AG04449 (cell line): ENCODE measurements at regions not wholly inside any gene's neighbourhood (a gene's known extent, or its start where the extent isn't known, plus 50 kb on each side); places are given as distances from the start of the nearest gene placed in this dataset.

ENCODE experiments used
- CTCF ChIA-PET: fragments of 350-600 bp; formaldehyde crosslinking; extraction: SDS; loops from one replicate; lab custom pipeline; 2021; ENCODE audit warnings: antibody characterized with exemption; lab: Yijun Ruan, JAX
- POLR2A ChIA-PET: fragments of 400-600, 350-600 bp; formaldehyde crosslinking; extraction: SDS; loops from one replicate; lab custom pipeline; 2020; ENCODE audit warnings: antibody characterized with exemption, inconsistent platforms; lab: Yijun Ruan, JAX
- DNase-seq: peaks from one replicate; pipeline ENCODE4 v3.0.0-alpha.2; 2010; ENCODE audit warnings: low read depth, low spot score
- H3K4me3 ChIP-seq: 2 replicates; pipeline ENCODE4 v1.5.1; 2011; ENCODE audit warnings: low read depth, mild to moderate bottlenecking, control low read depth, low read length
- TF ChIP-seq, protein P1 (sequence below): IDR thresholded peaks from one replicate; pipeline ENCODE4 v1.5.1; 2011; ENCODE audit warnings: mild to moderate bottlenecking, moderate library complexity, low read length, control low read depth, inconsistent platforms; ENCODE audit not compliant: insufficient read depth; ENCODE audit errors: missing control alignments

DNA sequence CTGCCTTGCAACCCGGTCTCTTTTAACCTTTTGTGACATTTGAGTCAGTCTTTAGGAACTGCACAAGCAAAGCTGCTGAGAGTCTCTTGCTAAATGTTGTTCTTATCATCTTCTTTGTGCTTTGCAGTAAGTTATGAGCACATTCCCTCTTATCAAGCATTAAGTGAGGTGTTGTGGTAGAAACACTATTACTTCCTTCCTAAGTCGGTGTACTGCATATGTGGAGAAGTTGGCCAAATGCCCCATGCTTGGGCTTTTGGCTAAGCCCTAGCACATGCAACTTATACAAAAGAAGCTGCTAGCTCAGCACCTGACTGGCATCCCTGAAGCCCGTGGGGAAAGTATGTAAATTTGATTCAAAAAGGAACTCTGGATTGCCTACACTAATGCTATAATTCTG, 136.5 kb upstream of the RBMS3 start:
- no peak overlapping the region for H3K4me3 ChIP-seq
- TF ChIP-seq, protein P1, sequence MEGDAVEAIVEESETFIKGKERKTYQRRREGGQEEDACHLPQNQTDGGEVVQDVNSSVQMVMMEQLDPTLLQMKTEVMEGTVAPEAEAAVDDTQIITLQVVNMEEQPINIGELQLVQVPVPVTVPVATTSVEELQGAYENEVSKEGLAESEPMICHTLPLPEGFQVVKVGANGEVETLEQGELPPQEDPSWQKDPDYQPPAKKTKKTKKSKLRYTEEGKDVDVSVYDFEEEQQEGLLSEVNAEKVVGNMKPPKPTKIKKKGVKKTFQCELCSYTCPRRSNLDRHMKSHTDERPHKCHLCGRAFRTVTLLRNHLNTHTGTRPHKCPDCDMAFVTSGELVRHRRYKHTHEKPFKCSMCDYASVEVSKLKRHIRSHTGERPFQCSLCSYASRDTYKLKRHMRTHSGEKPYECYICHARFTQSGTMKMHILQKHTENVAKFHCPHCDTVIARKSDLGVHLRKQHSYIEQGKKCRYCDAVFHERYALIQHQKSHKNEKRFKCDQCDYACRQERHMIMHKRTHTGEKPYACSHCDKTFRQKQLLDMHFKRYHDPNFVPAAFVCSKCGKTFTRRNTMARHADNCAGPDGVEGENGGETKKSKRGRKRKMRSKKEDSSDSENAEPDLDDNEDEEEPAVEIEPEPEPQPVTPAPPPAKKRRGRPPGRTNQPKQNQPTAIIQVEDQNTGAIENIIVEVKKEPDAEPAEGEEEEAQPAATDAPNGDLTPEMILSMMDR, result no peak
- no peak for DNase-seq
- CTCF ChIA-PET, result interaction anchor here (1.0 to 1.6 kb wide), 4 partner anchors 10 to 551 kb away, joined by 3 to 6 read pairs (median 4); partner anchors contain the start of gene RBMS3
- POLR2A ChIA-PET, result no interaction called here

DNA sequence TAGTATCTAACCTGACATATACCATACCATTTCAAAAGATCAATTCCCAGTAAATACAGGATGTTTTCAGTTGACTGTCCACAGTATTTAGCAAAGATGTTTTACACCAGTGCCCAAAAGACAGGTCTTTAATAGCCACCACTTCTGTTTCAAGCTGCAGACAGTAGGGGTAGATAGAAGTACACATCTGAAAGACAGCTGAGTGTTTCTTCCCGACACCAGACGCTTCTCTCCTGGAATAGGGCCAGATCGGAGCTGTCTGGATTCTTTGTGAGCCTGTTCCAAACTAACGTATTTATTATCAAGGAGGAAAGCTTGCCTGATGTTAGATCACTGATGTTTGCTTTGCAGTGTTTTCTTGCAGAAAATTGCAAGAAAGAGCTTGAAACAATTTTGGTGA, 136.1 kb upstream of the RBMS3 start:
- no peak overlapping the region for H3K4me3 ChIP-seq
- ChIA-PET POLR2A (no interaction called here), CTCF (interaction anchor here (0.7 to 1.6 kb wide), 7 partner anchors 7 to 619 kb away, joined by 3 to 6 read pairs (median 3); partner anchors contain the start of gene RBMS3)
- peak; percentile 28 for DNase-seq
- TF ChIP-seq, protein P1, result peak; percentile 33

DNA sequence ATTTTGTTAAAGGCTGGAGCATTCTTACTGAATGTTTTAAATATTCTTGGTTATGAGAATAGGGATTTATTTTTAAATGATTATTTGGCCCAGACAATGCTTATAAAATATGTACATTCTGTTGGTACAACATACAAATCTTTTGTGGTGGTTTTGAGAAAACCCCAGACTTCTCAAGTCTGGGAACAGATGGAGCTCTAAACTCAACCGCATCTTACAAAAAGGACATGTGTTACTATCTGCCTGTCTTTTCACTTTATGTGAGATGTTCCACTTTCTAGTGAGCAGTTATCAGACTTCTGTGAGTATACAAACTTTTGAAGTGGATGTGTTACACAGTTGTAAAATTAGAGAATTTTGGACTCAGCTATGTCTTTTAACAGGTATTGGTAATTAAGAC, 135.5 kb upstream of the RBMS3 start:
- DNase-seq, result no peak
- POLR2A ChIA-PET, result no interaction called here
- TF ChIP-seq, protein P1, result no peak
- CTCF ChIA-PET, result interaction anchor here (0.7 to 1.6 kb wide), 7 partner anchors 8 to 619 kb away, joined by 3 to 6 read pairs (median 3); partner anchors contain the start of gene RBMS3
- H3K4me3 ChIP-seq, result no peak overlapping the region

DNA sequence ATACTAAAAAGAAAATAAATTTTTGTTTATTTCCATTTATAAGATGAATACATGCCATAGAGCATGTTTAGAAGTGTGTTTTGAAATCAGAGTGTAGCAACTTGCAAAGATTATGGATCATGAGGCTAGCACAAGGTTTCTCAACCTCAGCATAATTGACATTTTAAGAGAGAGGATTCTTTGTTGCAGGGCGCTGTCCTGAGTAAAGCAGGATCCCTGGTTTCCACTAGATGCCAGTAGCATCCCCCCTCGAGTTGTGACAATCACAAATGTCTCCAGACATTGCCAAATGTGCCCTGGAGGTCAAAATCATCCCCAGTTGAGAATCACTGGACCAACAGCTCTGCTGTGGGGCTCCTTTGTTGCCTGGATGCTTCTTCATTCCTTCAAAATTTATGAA, 128.5 kb upstream of the RBMS3 start:
- H3K4me3 ChIP-seq, result no peak overlapping the region
- TF ChIP-seq, protein P1, result no peak
- CTCF ChIA-PET, result no interaction called here

DNA sequence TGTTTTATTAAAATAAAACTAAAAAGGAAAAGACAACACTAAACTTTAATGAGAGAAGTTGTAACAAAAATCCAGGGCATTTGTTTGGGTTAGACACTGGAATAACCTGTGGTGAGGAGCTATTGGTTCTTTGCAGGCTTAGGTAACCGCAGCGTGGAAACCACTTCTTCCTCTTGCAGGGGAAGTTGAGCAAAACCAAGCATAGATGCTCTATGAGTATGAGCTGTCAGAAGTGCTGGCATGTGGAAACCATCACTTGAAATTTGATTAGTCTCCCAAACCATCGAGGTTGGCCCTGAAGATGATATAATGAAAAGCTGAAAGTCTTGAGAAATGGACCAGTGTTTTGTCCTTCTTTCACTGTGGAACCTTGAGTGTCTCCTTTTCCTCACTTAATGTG, 127.1 kb upstream of the RBMS3 start:
- CTCF ChIA-PET, result interaction anchor here (0.9 to 1.2 kb wide), 2 partner anchors 9 to 299 kb away, joined by 3 to 4 read pairs; no protein-coding TSS in a partner anchor
- no peak for DNase-seq

More for the DNA sequence above, 128.5 kb upstream of the RBMS3 start:
- POLR2A ChIA-PET, result no interaction called here
- no peak for DNase-seq

DNA sequence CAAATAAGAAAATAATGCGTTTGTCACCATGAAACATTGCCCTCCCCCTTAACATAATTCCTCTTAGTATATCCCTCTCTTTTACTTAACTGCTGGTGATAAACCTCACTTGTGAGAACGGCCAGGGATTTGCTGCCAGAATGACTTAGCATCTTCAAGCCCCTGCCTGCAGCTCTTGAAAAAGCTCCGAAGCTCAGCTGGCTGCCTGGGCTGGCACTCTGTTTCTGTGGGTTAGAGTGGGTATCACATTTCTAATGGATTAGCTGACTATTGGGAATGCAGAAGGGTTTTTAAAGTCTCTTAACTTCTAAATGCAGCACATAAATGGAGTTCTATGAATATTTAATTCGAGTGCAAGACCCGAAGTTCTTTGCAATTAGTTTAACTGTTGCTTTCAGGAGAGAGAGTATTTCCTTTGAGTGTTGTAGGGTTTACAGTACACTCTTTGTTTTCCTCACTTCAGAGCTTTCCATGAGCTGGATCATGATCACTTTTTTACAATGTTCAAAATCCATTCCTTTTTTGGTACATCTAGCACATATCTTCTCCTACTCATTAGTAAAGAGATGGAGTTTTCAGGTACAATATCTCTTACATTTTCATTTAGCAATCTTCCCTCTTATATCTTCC, 124.7 kb upstream of the RBMS3 start:
- no peak for DNase-seq
- ChIA-PET CTCF (no interaction called here), POLR2A (no interaction called here)

More for the DNA sequence above, 127.1 kb upstream of the RBMS3 start:
- POLR2A ChIA-PET, result no interaction called here
- no peak overlapping the region for H3K4me3 ChIP-seq
- TF ChIP-seq, protein P1, result no peak

More for the DNA sequence above, 124.7 kb upstream of the RBMS3 start:
- TF ChIP-seq, protein P1, result no peak
- H3K4me3 ChIP-seq, result no peak overlapping the region
